Psoas muscle (tissue), 7 donors: ENCODE measurements at regions not wholly inside any gene's neighbourhood (a gene's known extent, or its start where the extent isn't known, plus 50 kb on each side); places are given as distances from the start of the nearest gene placed in this dataset.

ENCODE experiments used
- ATAC-seq, 4 donors: fragments of 200-7000 bp; cut with Tn5 transposase; one replicate each; pipeline ENCODE4 v1.9.1; 2020; ENCODE audit warnings: moderate library complexity in 3 of 4, mild to moderate bottlenecking in 2 of 4
- DNase-seq, 2 donors: peaks; one replicate each; pipeline ENCODE4 v3.0.0-alpha.2; 2020
- H3K27ac ChIP-seq: fragments of 200-600 bp; one replicate; pipeline ENCODE4 v1.8.0; 2022
- H3K27me3 ChIP-seq, 3 donors: fragments of 200-600 bp in 1 of 3; one replicate each; pipeline versions ENCODE4 v1.6.1 to v1.8.0; 2013 to 2022; ENCODE audit warnings: low read length in 2 of 3, mild to moderate bottlenecking in 2 of 3, moderate library complexity in 1 of 3; ENCODE audit not compliant: insufficient read depth in 3 of 3
- H3K36me3 ChIP-seq, 2 donors: fragments of 200-600 bp in 1 of 2; one replicate each; pipeline versions ENCODE4 v1.6.1 to v1.8.0; 2013 to 2022; ENCODE audit warnings: low read depth in 1 of 2, mild to moderate bottlenecking in 1 of 2, moderate library complexity in 1 of 2; ENCODE audit not compliant: insufficient read depth in 1 of 2
- H3K4me1 ChIP-seq: fragments of 200-600 bp; one replicate; pipeline ENCODE4 v1.8.0; 2022
- H3K4me3 ChIP-seq: fragments of 200-600 bp; one replicate; pipeline ENCODE4 v1.8.0; 2022; ENCODE audit warnings: mild to moderate bottlenecking
- H3K9me3 ChIP-seq: fragments of 200-600 bp; one replicate; pipeline ENCODE4 v1.8.0; 2022
- WGBS, 3 donors: extraction: QIAGEN DNeasy Blood & Tissue Kit; methylation state at CpG; one replicate each; pipeline versions ENCODE4 v1.1.6 to v1.1.7; 2013; 5-methylcytosine and 5-hydroxymethylcytosine counted together
- intact Hi-C, 2 donors: fragments of 100-400 bp; cut with DNase I; formaldehyde crosslinking; loops; one replicate each; pipeline versions ENCODE4 v1.11.0 to v1.14.2; 2022
- TF ChIP-seq, protein P1 (sequence below): fragments of 200-600 bp; IDR thresholded peaks from one replicate; pipeline ENCODE4 v1.8.0; 2022; ENCODE audit warnings: antibody characterized with exemption
- donor health status: healthy with polysubstance abuse.
- donor health status: DM: no; HTN: no; CAD: no; lungs with moderate emphysema.
- donor health status: Bipolar disorder and iron deficiency.
- donor health status: healthy.
- donor health status: DM: yes; HTN: yes; CAD: no.
- donor health status: DM: no; HTN: no; CAD: no.
- donor health status: DM: yes; HTN: yes; CAD: no.

DNA sequence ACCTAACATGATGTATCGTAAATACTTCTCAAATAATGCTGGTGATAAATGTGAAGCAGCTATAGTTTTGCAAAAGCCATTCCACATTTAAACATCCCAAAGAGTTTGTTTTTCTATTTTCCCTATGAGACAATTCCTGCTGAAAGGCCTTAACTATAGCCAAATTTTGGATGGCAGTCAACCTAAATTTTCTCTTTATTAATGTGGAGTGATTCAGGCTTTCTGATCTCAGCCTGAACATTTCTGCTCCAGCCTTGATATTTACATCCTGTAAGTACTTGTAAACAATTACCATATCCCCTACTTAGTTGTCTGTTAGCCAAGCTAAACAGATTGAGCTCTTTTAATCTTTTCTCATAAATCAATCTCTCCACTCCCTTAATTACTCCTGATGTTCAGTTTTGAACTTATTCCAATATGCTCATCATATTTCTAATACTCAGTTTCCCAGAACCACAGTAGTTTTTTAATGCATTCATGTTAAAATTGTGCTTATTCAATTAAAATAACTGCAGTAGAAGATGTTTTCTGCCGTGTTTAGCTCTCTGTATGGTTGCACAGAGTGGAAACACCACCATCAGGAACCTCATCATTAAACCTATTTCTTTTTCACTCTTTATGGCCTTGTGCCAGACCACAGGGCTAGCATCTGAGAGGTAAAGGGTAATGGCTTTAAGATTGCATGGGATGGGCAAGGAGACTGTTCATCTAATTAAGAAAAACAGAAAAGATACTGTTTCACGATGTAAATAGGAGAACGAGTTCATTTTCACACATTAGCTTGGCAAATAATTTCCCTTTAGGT, 1235.2 kb upstream of the SLC10A2 start:
- TF ChIP-seq, protein P1, sequence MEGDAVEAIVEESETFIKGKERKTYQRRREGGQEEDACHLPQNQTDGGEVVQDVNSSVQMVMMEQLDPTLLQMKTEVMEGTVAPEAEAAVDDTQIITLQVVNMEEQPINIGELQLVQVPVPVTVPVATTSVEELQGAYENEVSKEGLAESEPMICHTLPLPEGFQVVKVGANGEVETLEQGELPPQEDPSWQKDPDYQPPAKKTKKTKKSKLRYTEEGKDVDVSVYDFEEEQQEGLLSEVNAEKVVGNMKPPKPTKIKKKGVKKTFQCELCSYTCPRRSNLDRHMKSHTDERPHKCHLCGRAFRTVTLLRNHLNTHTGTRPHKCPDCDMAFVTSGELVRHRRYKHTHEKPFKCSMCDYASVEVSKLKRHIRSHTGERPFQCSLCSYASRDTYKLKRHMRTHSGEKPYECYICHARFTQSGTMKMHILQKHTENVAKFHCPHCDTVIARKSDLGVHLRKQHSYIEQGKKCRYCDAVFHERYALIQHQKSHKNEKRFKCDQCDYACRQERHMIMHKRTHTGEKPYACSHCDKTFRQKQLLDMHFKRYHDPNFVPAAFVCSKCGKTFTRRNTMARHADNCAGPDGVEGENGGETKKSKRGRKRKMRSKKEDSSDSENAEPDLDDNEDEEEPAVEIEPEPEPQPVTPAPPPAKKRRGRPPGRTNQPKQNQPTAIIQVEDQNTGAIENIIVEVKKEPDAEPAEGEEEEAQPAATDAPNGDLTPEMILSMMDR: no peak
- 68 to 75% (median 68%) methylated on average over 4 of the region's 4 CpGs for WGBS, 3 donors
- H3K27ac ChIP-seq: no peak overlapping the region
- DNase-seq: no peak
- H3K27me3 ChIP-seq: no peaks in the 10 kb centered on the region
- H3K9me3 ChIP-seq: no peaks in the 10 kb centered on the region
- H3K4me3 ChIP-seq: no peak overlapping the region
- H3K36me3 ChIP-seq: no peaks in the 10 kb centered on the region
- no peaks in the 10 kb centered on the region for H3K4me1 ChIP-seq
- no peak for ATAC-seq
- intact Hi-C loops: no loop called here

DNA sequence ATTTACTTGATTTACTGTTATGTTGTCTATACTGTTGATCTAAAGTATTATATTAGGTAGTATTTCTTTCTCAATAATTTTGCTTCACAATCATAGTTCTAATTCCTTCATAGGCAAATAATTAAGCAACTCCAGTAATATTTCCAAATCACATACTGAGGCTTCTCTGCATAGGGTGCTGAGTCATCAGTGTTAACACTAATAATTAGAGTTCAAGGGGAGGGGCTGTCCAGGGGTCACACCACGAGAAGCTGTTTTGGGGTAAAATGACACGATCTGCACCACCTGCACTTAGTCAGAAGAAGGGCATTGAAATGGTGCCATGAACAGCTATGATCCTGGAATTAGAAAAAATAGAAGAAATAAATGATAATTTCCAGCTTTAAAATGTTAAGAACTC, 1230.9 kb upstream of the SLC10A2 start:
- TF ChIP-seq, protein P1: no peak
- Histone ChIP-seq H3K27ac (no peak overlapping the region), H3K36me3 (no peaks in the 10 kb centered on the region), H3K4me1 (no peaks in the 10 kb centered on the region), H3K4me3 (no peak overlapping the region), H3K27me3 (no peaks in the 10 kb centered on the region), H3K9me3 (no peaks in the 10 kb centered on the region)
- DNase-seq: no peak
- intact Hi-C loops: no loop called here
- 67 to 80% (median 70%) methylated on average over 2 of the region's 2 CpGs for WGBS, 3 donors
- ATAC-seq: no peak

GRCh38 chr13:104296286-104296685, 1230.1 kb upstream of the SLC10A2 start:
- Histone ChIP-seq H3K27me3 (no peaks in the 10 kb centered on the region), H3K36me3 (no peaks in the 10 kb centered on the region), H3K4me1 (no peaks in the 10 kb centered on the region), H3K9me3 (no peaks in the 10 kb centered on the region), H3K27ac (no peak overlapping the region), H3K4me3 (no peak overlapping the region)
- ATAC-seq (no peak), DNase-seq (no peak)
- TF ChIP-seq, protein P1: no peak
- 47 to 69% (median 63%) methylated on average over 1 of the region's 1 CpG for WGBS, 3 donors
- intact Hi-C loops: no loop called here

DNA sequence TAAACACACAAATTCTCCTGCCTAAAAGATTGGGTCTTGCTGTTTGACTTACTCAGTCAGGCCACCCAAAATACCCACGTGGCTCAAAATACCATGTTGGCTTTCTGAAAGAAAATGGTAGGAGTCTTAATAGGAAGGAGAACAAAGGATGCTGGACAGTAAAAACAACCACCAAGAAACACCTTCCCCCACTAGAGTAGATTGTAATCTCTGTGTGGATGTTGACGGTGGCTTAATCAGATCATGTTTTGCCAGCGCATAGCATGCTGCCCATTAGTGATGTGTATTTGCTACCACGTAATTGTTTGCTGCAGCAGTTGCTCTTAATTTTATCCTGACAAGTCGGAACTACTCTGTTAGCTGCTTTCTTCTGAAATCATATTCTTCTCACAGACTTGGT, 1229.3 kb upstream of the SLC10A2 start:
- 56 to 62% (median 57%) methylated on average over 5 of the region's 5 CpGs for WGBS, 3 donors
- no peak for DNase-seq
- no peak for ATAC-seq
- Histone ChIP-seq H3K27me3 (no peaks in the 10 kb centered on the region), H3K9me3 (no peaks in the 10 kb centered on the region), H3K4me1 (no peaks in the 10 kb centered on the region), H3K4me3 (no peak overlapping the region), H3K36me3 (no peaks in the 10 kb centered on the region), H3K27ac (no peak overlapping the region)
- TF ChIP-seq, protein P1: no peak
- intact Hi-C loops: no loop called here

GRCh38 chr13:104289400-104289799, 1223.2 kb upstream of the SLC10A2 start:
- H3K27ac ChIP-seq: no peak overlapping the region
- intact Hi-C loops: no loop called here
- no peak overlapping the region for H3K4me3 ChIP-seq
- H3K4me1 ChIP-seq: no peaks in the 10 kb centered on the region
- DNase-seq (no peak), ATAC-seq (no peak)
- no peaks in the 10 kb centered on the region for H3K27me3 ChIP-seq
- no peaks in the 10 kb centered on the region for H3K9me3 ChIP-seq
- H3K36me3 ChIP-seq: no peaks in the 10 kb centered on the region
- TF ChIP-seq, protein P1: no peak
- 88 to 92% (median 89%) methylated on average over 3 of the region's 3 CpGs for WGBS, 3 donors
